Endothelial cell of umbilical vein (primary cell): ENCODE measurements at regions not wholly inside any gene's neighbourhood (a gene's known extent, or its start where the extent isn't known, plus 50 kb on each side); places are given as distances from the start of the nearest gene placed in this dataset.

Source experiments
- CTCF ChIP-seq, 2 donors: IDR thresholded peaks; 1 replicate in 1 of 2; 2 replicates in 1 of 2; pipeline ENCODE4 v1.5.1; 2011; ENCODE audit warnings: low read length in 2 of 2, mild to moderate bottlenecking in 2 of 2, moderate library complexity in 2 of 2, control low read depth in 1 of 2, inconsistent platforms in 1 of 2, low read depth in 1 of 2; ENCODE audit not compliant: insufficient read depth in 1 of 2; ENCODE audit errors: extremely low read depth in 1 of 2
- EZH2 ChIP-seq: IDR thresholded peaks from 2 replicates; pipeline ENCODE4 v1.6.1; 2012; ENCODE audit warnings: borderline replicate concordance, low read depth, mild to moderate bottlenecking, moderate library complexity, low read length, inconsistent platforms; ENCODE audit not compliant: severe bottlenecking
- JUN ChIP-seq: IDR thresholded peaks from 2 replicates; pipeline ENCODE4 v1.6.1; 2011; ENCODE audit warnings: borderline replicate concordance, low read depth; ENCODE audit not compliant: insufficient read length, insufficient read depth
- MYC ChIP-seq: IDR thresholded peaks from one replicate; pipeline ENCODE4 v1.6.1; 2011; ENCODE audit warnings: mild to moderate bottlenecking, low read depth, low read length
- POLR2A ChIP-seq: IDR thresholded peaks from 2 replicates; pipeline ENCODE4 v1.6.1; 2012; ENCODE audit warnings: low read depth, mild to moderate bottlenecking, control low read depth, low read length
- POLR2AphosphoS5 ChIP-seq: IDR thresholded peaks from 2 replicates; pipeline ENCODE4 v1.6.1; 2012; ENCODE audit warnings: low read depth, mild to moderate bottlenecking, control low read depth, low read length, moderate library complexity; ENCODE audit not compliant: insufficient read depth

DNA sequence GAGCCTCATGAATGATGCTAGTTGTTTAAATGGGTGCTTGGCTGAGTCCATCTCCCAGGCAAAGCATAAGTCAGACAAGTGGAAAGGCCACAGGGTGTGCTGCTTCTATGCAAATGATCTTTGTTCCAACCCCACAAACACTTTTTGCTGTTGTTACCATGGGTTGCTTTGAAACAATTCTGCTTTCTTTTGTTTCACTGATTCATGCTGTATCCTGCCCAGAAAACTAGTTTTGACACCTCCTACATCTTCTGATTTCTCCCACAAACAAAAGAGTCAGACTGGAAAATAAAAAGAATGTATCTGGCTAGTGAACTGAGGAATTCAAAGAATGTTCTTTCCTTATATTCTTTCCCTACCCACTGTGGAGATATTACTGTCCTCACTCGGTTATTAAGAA is 298.6 kb downstream of the DIRAS2 start:
- TF ChIP-seq POLR2AphosphoS5 (no peak), CTCF (IDR thresholded peaks at IDR 0.05; ENCODE audit: extremely low read depth in 1 of 2, insufficient read depth in 1 of 2, low read depth in 1 of 2, low read length in 2 of 2) (no peak), POLR2A (no peak), MYC (no peak), EZH2 (no peak), JUN (no peak)
